ENCODE measurements at regions not wholly inside any gene's neighbourhood (a gene's known extent, or its start where the extent isn't known, plus 50 kb on each side); places are given as distances from the start of the nearest gene placed in this dataset.
"Not testable (repeated sequence)": the region's sequence is repeated elsewhere in the genome, so short reads cannot be mapped to it uniquely, and the experiment has no call there.

GRCh38 chr12:95358111-95359083, 115.6 kb upstream of the METAP2 start:
- no peak for DNase-seq

GRCh38 chr12:95365912-95366311, 108.0 kb upstream of the METAP2 start:
- DNase-seq, result no peak

- DNase-seq, result no peak
Measured at GRCh38 chr12:95368931-95369330, 105.0 kb upstream of the METAP2 start.

DNA sequence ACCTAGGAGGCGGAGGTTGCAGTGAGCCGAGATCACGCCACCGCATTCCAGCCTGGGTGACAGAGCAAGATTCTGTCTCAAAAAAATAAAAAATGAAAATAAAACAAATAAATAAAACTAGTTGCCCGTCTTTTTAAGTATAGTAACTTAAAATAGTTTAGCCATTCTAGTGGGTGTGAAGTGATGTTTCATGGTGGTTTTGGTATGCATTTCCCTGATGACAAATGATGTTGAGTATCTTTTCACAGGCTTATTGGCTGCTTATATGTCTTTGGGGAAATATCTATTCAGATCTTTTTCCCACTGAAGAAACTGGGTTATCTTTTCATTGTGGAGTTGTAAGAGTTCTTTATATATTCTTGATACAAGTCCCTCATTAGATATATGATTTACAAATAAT, 102.4 kb upstream of the METAP2 start:
- DNase-seq, result no peak

GRCh38 chr12:95379481-95379880, 94.5 kb upstream of the METAP2 start:
- not testable (repeated sequence) for DNase-seq

DNA sequence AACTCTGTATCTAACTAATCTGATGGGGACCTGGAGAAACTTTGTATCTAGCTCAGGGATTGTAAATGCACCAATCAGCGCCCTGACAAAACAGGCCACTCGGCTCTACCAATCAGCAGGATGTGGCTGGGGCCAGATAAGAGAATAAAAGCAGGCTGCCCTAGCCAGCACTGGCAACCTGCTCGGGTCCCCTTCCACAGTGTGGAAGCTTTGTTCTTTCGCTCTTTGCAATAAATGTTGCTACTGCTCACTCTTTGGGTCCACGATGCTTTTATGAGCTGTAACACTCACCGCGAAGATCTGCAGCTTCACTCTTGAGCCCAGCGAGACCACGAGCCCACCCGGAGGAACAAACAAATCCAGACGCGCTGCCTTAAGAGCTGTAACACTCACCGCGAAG, 93.6 kb upstream of the METAP2 start:
- not testable (repeated sequence) for DNase-seq

GRCh38 chr12:95380997-95381786, 92.8 kb upstream of the METAP2 start:
- DNase-seq, result no peak

DNA sequence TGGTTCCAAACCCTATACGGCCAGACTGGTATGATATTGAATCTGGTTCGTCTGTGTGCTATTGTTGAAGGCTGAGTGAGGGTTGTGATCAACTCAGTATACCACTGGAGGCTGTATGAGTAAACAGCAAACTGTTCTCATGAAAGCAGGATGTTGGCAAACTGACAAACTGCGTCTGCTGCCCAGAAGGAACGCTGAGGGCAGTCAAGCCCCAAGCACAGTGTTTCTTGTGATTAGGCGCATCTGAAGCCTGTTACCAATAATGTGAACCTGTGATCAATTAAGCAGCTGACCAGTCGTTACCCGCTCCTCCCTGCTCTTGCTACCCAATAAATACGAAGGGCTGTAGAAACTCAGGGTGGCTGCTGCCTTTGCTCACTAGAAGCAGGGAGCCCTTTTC, 90.0 kb upstream of the METAP2 start:
- not testable (repeated sequence) for DNase-seq

DNA sequence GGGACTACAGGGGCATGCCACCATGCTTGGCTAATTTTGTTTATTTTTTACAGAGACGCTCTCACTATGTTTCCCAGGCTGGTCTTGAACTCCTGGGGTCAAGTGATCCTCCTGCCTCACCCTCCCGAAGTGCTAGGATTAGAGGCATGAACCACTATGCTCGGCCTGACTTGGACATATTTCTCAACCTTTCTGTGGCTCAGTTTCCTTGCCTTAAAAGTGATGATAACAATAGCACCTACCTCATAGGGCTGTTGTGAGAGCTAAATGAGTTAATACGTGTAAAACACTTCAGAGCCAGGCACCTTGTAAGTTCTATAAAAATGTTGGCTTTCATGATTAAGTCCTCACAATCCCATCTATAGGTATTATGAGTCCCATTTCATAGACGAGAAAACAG, 89.2 kb upstream of the METAP2 start:
- DNase-seq, result no peak

DNA sequence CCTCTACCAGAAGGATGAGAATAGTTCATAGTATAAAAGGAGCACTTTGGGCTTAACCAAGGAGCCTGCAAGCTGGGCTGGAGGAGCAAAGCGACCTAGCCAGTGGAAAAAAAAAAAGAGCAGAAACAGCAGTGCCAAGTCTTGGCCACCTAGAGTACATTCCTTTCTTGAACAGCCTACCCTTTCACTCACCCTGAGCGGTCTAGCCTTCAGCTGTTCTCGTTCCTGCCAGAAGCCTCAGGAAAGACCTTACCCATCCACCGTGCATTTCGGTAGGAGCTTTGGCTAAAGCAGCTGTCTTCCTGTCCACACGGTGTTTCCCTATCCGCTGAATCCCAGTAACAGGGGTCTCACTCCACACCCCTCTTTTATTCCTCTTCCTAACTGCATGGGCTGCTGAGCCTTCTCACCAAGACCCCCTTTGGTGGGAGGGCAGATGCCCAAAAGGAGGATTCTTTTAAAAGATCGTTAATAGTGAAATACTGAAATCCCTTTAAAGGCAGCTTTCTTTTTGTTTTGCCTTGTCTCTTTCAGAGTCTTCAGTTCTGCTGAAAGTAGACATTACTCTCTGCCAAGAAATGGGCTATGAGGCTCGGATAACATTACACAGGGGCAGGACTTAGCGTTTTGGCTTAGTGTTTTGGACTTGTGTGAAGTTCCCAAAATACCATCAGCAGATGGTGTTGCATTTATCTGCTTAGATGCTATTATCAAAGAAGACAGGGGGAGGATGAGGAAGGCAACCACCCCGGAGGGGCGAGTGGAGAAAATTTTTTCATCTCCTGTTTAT, 88.5 kb upstream of the METAP2 start:
- no peak for DNase-seq

DNA sequence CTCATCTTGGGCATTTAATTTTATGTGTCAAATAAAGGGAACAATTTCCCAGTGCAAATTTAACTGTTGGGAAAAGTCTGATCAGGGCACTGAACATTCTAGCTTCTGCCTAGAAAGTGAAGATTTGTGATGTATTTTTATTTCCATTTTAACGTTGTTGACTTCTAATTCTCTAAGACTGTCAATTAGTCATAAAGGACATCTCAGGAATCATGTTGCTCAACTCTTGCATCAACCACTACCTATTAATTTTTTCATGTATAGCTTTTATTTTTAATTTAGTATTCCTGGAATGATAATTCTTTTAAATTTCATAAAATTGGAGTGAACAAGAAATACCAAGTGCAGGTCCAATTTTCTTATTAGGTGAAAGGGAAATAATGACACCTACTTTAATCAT, 87.9 kb upstream of the METAP2 start:
- no peak for DNase-seq

GRCh38 chr12:95388260-95388659, 85.7 kb upstream of the METAP2 start:
- not testable (repeated sequence) for DNase-seq

GRCh38 chr12:95390192-95390591, 83.8 kb upstream of the METAP2 start:
- no peak for DNase-seq

DNA sequence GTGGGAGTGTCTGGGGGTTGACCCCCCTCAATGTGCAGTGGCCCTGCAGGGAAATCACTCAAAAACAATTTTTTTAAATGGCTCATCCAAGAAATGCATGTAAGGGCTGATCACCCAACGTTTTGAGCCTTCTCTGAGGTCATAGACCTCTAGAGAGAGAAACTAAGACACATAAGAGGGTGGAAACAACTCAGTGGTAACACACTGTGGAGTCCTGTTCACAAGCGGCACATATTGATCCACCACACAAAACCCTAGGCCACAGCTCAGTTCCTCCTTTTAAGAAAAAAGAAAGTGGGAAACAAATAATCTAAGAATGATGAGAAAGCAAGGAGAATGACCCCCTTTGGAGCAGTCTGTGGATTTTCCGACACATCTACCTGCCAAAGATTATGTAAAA, 83.0 kb upstream of the METAP2 start:
- DNase-seq, result no peak

DNA sequence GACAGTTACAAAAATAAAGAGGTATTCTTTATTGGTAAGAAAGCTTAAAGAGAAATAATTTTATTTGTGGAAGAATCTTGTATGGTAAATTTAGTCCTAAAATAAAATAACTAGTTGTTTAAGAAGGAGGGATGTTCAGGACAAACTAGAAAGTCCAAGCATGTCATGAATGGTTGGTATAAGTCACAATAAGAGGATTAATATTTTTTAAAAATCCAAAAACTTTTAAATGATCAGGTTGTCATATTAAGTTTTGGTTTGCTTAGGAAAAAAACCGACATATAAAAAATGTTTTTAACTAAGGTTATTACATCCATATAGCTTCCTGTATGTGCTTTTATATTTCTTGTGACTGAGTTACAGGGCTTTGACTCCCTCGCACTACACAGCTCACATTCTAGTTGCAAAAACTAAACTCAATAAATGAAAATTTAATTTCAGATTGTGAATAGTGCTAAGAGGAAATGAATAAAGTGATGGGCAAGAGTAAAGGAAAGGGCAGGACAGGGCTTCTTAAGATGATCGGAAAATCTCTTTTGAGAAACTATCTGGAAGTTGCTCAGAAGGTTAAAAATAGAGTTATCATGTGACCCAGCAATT, 80.7 kb upstream of the METAP2 start:
- no peak for DNase-seq

DNA sequence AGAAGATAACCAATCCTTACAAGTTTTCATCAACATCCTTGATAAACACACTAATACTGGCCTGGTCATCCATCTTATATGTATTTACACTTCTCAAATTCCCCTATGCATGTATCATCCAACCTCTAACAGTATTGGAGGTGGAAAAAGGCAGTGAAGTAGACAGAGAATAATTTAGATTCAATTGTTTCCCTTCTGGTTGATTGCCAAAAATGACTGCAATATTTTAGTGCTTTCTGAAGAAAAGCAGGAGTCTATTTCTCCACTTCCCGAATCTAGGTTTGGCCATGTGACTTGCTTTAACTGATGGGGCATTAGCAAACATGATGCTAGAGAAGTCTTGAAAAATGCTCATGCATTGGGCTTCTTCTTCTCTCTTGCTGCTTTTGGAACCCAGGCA, 78.3 kb upstream of the METAP2 start:
- no peak for DNase-seq

DNA sequence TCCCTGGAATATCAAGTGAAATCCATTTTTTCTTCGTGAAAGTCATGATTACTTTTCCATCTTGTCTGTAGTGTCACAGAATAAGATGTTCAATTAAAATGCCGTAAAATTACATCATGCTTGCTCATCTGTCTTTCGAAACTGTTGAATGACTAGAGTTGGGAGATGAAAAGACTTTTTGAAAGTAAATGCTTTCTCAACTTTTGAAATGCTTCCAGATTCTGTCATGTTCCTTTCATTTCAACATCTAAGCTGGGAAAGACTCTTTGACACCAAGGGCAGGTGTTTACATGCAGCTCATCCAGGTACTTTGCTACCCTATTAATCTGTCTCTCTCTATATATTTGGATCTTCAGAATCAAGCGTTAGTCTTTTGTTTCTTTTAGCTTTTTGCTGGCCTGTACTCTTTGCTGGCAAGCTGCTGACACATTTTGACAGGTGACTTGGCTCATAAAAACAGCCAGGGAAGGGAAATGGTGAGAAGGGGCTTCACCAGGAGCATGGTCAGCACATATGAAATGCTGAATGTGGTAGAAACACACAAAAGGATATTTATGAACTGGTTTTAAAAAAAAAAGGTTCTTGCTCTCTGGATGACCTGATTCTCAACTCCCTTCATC, 77.0 kb upstream of the METAP2 start:
- peak; percentile 3 for DNase-seq

GRCh38 chr12:95397571-95397970, 76.4 kb upstream of the METAP2 start:
- no peak for DNase-seq

GRCh38 chr12:95402096-95402495, 71.9 kb upstream of the METAP2 start:
- DNase-seq, result no peak

DNA sequence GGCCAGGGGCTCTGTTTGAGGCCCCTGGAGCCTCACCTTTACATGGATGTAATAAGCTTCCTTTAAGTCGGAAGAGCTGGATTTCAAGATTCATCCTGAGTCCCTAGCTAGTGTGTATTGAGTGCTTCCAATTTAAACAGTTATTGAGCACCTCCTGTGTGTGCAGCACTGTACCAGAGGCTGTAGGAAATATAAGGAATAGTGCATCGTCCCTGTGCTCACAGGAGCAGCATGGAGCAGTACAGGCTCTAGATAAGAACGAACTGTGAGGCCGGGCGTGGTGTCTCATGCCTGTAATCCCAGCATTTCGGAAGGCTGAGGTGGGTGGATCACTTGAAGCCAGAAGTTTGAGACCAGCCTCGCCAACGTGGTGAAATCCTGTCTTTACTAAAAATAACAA, 65.8 kb upstream of the METAP2 start:
- no peak for DNase-seq

DNA sequence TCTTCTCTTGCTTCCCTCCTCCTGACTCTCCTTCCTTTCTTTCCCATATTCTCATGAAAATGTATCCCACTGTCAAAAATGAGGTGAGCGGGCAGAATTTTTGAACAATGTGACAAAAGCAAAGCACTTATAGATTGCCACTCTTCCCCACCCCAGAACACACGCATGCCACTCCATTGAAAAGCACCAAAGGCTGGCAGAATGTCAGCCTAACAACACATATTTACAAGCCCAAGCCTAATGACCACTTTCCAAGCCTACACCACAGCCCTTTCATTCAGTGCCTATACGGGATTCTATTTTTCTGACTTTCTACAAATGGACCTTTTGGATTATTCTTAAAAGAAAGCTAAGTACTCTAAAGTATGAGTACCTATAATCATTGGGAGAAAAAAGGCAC, 62.9 kb upstream of the METAP2 start:
- DNase-seq, result no peak

DNA sequence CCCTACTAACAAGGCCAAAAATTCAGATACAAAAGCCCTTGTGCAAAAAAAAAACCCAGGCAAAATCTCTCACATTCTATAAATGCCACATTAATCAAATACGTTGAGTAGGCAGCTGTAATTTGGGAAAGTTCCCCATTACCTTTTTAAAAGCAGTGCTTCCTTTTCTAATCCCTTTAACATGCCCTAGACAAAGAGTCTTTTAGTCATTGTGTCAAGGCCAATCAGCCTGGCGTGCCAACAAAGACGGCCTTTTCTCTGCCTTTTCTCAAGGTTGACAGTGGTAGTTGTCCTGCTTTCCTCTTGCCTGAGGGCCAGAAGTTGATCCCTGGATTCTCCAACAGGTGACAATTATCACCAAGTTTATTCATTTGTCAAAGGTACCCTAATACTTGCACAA, 62.5 kb upstream of the METAP2 start:
- no peak for DNase-seq
